ENCODE measurements at regions not wholly inside any gene's neighbourhood (a gene's known extent, or its start where the extent isn't known, plus 50 kb on each side); places are given as distances from the start of the nearest gene placed in this dataset.

DNA sequence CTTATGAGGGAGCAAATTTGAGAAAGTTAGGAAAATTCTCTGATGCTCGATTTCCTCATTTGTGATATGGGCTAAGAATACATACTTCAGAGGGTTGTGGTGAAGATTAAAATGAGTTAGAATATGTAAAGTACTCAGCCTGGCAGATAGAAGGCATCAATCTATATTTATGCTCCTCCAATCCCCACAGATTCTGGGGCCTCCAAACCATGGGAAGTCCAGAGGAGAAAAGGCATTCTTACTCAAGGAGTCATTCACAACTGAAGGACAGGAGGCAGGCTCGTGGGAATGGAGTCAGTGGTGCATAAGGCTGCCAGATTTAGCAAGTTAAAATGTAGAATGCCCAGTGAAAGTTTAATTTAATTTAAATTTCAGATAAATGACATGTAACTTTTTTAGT, 330.0 kb upstream of the POU3F1 start:
- Histone ChIP-seq H3K27ac (no peak overlapping the region), H3F3A (ENCODE audit: insufficient read depth, low read depth) (no peaks in the 10 kb centered on the region), H2AFZ (no peak overlapping the region), H3K36me3 (ENCODE audit: low read depth) (no peaks in the 10 kb centered on the region), H3K9me2 (ENCODE audit: insufficient read depth) (no peaks in the 10 kb centered on the region), H4K20me1 (ENCODE audit: insufficient read depth) (no peaks in the 10 kb centered on the region), H3K79me2 (ENCODE audit: low read depth) (no peaks in the 10 kb centered on the region), H3K4me3 (no peak overlapping the region), H3K4me1 (replicated peaks; ENCODE audit: insufficient read depth) (no peaks in the 10 kb centered on the region), H3K9me3 (ENCODE audit: insufficient read depth, low read depth) (no peaks in the 10 kb centered on the region), H3K27me3 (ENCODE audit: insufficient read depth, low read depth) (peaks cover 32% of the 10 kb centered on the region), H3K4me2 (no peak overlapping the region)
- no peak for DNase-seq
- ChIA-PET POLR2A (ENCODE audit: unreplicated experiment) (no interaction called here), CTCF (no interaction called here)
- intact Hi-C loops (cut with micrococcal nuclease; ENCODE audit: unreplicated experiment), result no loop called here
- TF ChIP-seq EZH2 (IDR thresholded peaks at IDR 0.05; ENCODE audit: low read depth), result no peak
- TF ChIP-seq, protein P1, sequence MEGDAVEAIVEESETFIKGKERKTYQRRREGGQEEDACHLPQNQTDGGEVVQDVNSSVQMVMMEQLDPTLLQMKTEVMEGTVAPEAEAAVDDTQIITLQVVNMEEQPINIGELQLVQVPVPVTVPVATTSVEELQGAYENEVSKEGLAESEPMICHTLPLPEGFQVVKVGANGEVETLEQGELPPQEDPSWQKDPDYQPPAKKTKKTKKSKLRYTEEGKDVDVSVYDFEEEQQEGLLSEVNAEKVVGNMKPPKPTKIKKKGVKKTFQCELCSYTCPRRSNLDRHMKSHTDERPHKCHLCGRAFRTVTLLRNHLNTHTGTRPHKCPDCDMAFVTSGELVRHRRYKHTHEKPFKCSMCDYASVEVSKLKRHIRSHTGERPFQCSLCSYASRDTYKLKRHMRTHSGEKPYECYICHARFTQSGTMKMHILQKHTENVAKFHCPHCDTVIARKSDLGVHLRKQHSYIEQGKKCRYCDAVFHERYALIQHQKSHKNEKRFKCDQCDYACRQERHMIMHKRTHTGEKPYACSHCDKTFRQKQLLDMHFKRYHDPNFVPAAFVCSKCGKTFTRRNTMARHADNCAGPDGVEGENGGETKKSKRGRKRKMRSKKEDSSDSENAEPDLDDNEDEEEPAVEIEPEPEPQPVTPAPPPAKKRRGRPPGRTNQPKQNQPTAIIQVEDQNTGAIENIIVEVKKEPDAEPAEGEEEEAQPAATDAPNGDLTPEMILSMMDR (conservative IDR thresholded peaks at IDR 0.05), result no peak
- no TSS peak for BruUV-seq (replicated peaks)

DNA sequence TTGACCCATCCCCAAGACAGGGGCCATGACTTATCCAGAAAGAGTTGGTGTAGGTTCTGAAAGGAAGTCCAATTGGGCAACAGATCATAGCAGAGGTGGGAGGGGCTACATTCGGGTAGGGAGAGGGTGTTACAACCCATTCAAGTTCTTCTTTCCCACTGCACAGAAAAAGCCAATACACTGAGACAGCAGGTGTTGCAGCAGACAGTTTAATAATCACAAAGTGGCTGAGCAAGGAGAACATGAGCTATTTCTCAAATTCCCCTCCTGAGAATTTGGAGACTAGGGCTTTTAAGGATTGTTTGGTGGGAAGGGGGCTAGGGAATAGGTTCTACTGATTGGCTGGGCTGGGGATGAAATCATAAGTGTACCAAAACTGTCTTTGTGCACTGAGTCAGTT, 328.4 kb upstream of the POU3F1 start:
- H3K4me3 ChIP-seq, result no peak overlapping the region
- TF ChIP-seq, protein P1 (conservative IDR thresholded peaks at IDR 0.05), result no peak
- TF ChIP-seq EZH2 (IDR thresholded peaks at IDR 0.05; ENCODE audit: low read depth), result no peak
- H3K4me2 ChIP-seq, result no peak overlapping the region
- H3K4me1 ChIP-seq (replicated peaks; ENCODE audit: insufficient read depth), result no peaks in the 10 kb centered on the region
- intact Hi-C loops (cut with micrococcal nuclease; ENCODE audit: unreplicated experiment), result no loop called here
- no peaks in the 10 kb centered on the region for H3K79me2 ChIP-seq (ENCODE audit: low read depth)
- H4K20me1 ChIP-seq (ENCODE audit: insufficient read depth), result no peaks in the 10 kb centered on the region
- ChIA-PET POLR2A (ENCODE audit: unreplicated experiment) (no interaction called here), CTCF (no interaction called here)
- H3F3A ChIP-seq (ENCODE audit: insufficient read depth, low read depth), result no peaks in the 10 kb centered on the region
- H3K36me3 ChIP-seq (ENCODE audit: low read depth), result no peaks in the 10 kb centered on the region
- no peak for DNase-seq
- H3K27me3 ChIP-seq (ENCODE audit: insufficient read depth, low read depth), result peaks cover 35% of the 10 kb centered on the region
- no peaks in the 10 kb centered on the region for H3K9me3 ChIP-seq (ENCODE audit: insufficient read depth, low read depth)
- BruUV-seq (replicated peaks), result no TSS peak
- no peak overlapping the region for H2AFZ ChIP-seq
- no peak overlapping the region for H3K27ac ChIP-seq
- no peaks in the 10 kb centered on the region for H3K9me2 ChIP-seq (ENCODE audit: insufficient read depth)

- H3K4me1 ChIP-seq (replicated peaks; ENCODE audit: insufficient read depth), result no peaks in the 10 kb centered on the region
- no peaks in the 10 kb centered on the region for H3K36me3 ChIP-seq (ENCODE audit: low read depth)
- BruUV-seq (replicated peaks), result no TSS peak
- ChIA-PET POLR2A (ENCODE audit: unreplicated experiment) (interaction anchor here (0.7 kb wide), 1 partner anchor 405 kb away, joined by 4 read pairs; no protein-coding TSS in a partner anchor), CTCF (no interaction called here)
- no peak overlapping the region for H3K4me3 ChIP-seq
- intact Hi-C loops (cut with micrococcal nuclease; ENCODE audit: unreplicated experiment), result no loop called here
- H3K79me2 ChIP-seq (ENCODE audit: low read depth), result no peaks in the 10 kb centered on the region
- H3F3A ChIP-seq (ENCODE audit: insufficient read depth, low read depth), result no peaks in the 10 kb centered on the region
- no peak for DNase-seq
- H3K27me3 ChIP-seq (ENCODE audit: insufficient read depth, low read depth), result peaks cover 29% of the 10 kb centered on the region
- no peaks in the 10 kb centered on the region for H3K9me3 ChIP-seq (ENCODE audit: insufficient read depth, low read depth)
- H4K20me1 ChIP-seq (ENCODE audit: insufficient read depth), result no peaks in the 10 kb centered on the region
- H3K4me2 ChIP-seq, result no peak overlapping the region
- TF ChIP-seq EZH2 (IDR thresholded peaks at IDR 0.05; ENCODE audit: low read depth), result no peak
- TF ChIP-seq, protein P1 (conservative IDR thresholded peaks at IDR 0.05), result no peak
- no peaks in the 10 kb centered on the region for H3K9me2 ChIP-seq (ENCODE audit: insufficient read depth)
- H2AFZ ChIP-seq, result no peak overlapping the region
- no peak overlapping the region for H3K27ac ChIP-seq
These were observed 324.9 kb upstream of the POU3F1 start for GRCh38 chr1:38371505-38371844.

All from PC-9 (cell line).